ENCODE measurements at regions not wholly inside any gene's neighbourhood (a gene's known extent, or its start where the extent isn't known, plus 50 kb on each side); places are given as distances from the start of the nearest gene placed in this dataset.
"Not testable (repeated sequence)": the region's sequence is repeated elsewhere in the genome, so short reads cannot be mapped to it uniquely, and the experiment has no call there.

- POLR2A ChIA-PET, result no interaction called here
- 43% methylated on average over 1 of the region's 9 CpGs for WGBS (ENCODE audit: insufficient coverage)
- Histone ChIP-seq H3K9me3 (no peaks in the 10 kb centered on the region), H3K4me1 (ENCODE audit: control insufficient read depth in 1 of 2, extremely low read depth in 1 of 2, insufficient read depth in 2 of 2, low read length in 2 of 2) (no peaks in the 10 kb centered on the region), H3K27me3 (replicated peaks in 1 of 2; ENCODE audit: control insufficient read depth in 2 of 2, extremely low read depth in 1 of 2, insufficient read depth in 2 of 2, low read length in 1 of 2) (no peaks in the 10 kb centered on the region), H3K36me3 (ENCODE audit: control insufficient read depth in 2 of 2, extremely low read depth in 1 of 2, insufficient read depth in 1 of 2, low read length in 1 of 2) (no peaks in the 10 kb centered on the region), H3K4me3 (ENCODE audit: control insufficient read depth in 1 of 2, extremely low read depth in 1 of 2, low read length in 1 of 2) (no peak overlapping the region), H3K27ac (ENCODE audit: low read length) (no peak overlapping the region)
- H3K27me3 Mint-ChIP-seq, result peaks cover 9 to 30% of the 10 kb centered on the region in 2 donors
- no peak overlapping the region for H3K27ac Mint-ChIP-seq
- CTCF ChIA-PET, result interaction anchor here (0.7 to 0.8 kb wide), 2 partner anchors 13 to 73 kb away, joined by 3 read pairs; no protein-coding TSS in a partner anchor
- no peaks in the 10 kb centered on the region for H3K36me3 Mint-ChIP-seq
- no peaks in the 10 kb centered on the region for H3K4me1 Mint-ChIP-seq
- peaks cover 0 to 3% (median 0%) of the 10 kb centered on the region in 3 donors for H3K9me3 Mint-ChIP-seq
- no peak overlapping the region for H3K4me3 Mint-ChIP-seq
- ATAC-seq (replicated peaks in 1 of 4) (no peak), DNase-seq (peak in 2 of 35 experiments; percentile 1 to 53)
Observed at GRCh38 chr18:22703883-22704585, 229.1 kb upstream of the RBBP8 start.

- DNase-seq, result no peak
- H3K27me3 Mint-ChIP-seq, result peaks cover 9 to 30% of the 10 kb centered on the region in 2 donors
- CTCF ChIA-PET, result interaction anchor here in 1 of 2 donors (0.8 kb wide), 1 partner anchor 73 kb away, joined by 3 read pairs; no protein-coding TSS in a partner anchor
Observed at GRCh38 chr18:22704586-22704918, 228.6 kb upstream of the RBBP8 start.

GRCh38 chr18:22705328-22705727, 227.8 kb upstream of the RBBP8 start:
- POLR2A ChIA-PET, result no interaction called here
- ATAC-seq (replicated peaks in 1 of 4) (no peak), DNase-seq (no peak)
- Mint-ChIP-seq H3K36me3 (no peaks in the 10 kb centered on the region), H3K27me3 (peaks cover 5 to 29% of the 10 kb centered on the region in 2 donors), H3K4me1 (no peaks in the 10 kb centered on the region), H3K9me3 (no peaks in the 10 kb centered on the region), H3K4me3 (no peak overlapping the region), H3K27ac (no peak overlapping the region)
- Histone ChIP-seq H3K27me3 (replicated peaks in 1 of 2; ENCODE audit: control insufficient read depth in 2 of 2, extremely low read depth in 1 of 2, insufficient read depth in 2 of 2, low read length in 1 of 2) (no peaks in the 10 kb centered on the region), H3K9me3 (no peaks in the 10 kb centered on the region), H3K36me3 (ENCODE audit: control insufficient read depth in 2 of 2, extremely low read depth in 1 of 2, insufficient read depth in 1 of 2, low read length in 1 of 2) (no peaks in the 10 kb centered on the region), H3K27ac (ENCODE audit: low read length) (no peak overlapping the region), H3K4me1 (ENCODE audit: control insufficient read depth in 1 of 2, extremely low read depth in 1 of 2, insufficient read depth in 2 of 2, low read length in 2 of 2) (no peaks in the 10 kb centered on the region), H3K4me3 (ENCODE audit: control insufficient read depth in 1 of 2, extremely low read depth in 1 of 2, low read length in 1 of 2) (no peak overlapping the region)
- CTCF ChIA-PET, result no interaction called here
- WGBS (ENCODE audit: insufficient coverage), result no CpG with 5 or more reads among the region's 1 CpG

More at GRCh38 chr18:22704586-22704918, 228.6 kb upstream of the RBBP8 start:
- Mint-ChIP-seq H3K36me3 (no peaks in the 10 kb centered on the region), H3K9me3 (peaks cover 0 to 3% (median 0%) of the 10 kb centered on the region in 3 donors), H3K4me1 (no peaks in the 10 kb centered on the region), H3K4me3 (no peak overlapping the region), H3K27ac (no peak overlapping the region)
- H3K27me3 ChIP-seq (replicated peaks in 1 of 2; ENCODE audit: control insufficient read depth in 2 of 2, extremely low read depth in 1 of 2, insufficient read depth in 2 of 2, low read length in 1 of 2), result no peaks in the 10 kb centered on the region
- no peaks in the 10 kb centered on the region for H3K9me3 ChIP-seq
- no peak for ATAC-seq (replicated peaks in 1 of 4)
- WGBS (ENCODE audit: insufficient coverage), result no CpG with 5 or more reads among the region's 1 CpG
- H3K36me3 ChIP-seq (ENCODE audit: control insufficient read depth in 2 of 2, extremely low read depth in 1 of 2, insufficient read depth in 1 of 2, low read length in 1 of 2), result no peaks in the 10 kb centered on the region
- H3K4me1 ChIP-seq (ENCODE audit: control insufficient read depth in 1 of 2, extremely low read depth in 1 of 2, insufficient read depth in 2 of 2, low read length in 2 of 2), result no peaks in the 10 kb centered on the region
- POLR2A ChIA-PET, result no interaction called here
- no peak overlapping the region for H3K27ac ChIP-seq (ENCODE audit: low read length)
- no peak overlapping the region for H3K4me3 ChIP-seq (ENCODE audit: control insufficient read depth in 1 of 2, extremely low read depth in 1 of 2, low read length in 1 of 2)

GRCh38 chr18:22706025-22706424, 227.1 kb upstream of the RBBP8 start:
- H3K9me3 Mint-ChIP-seq; H3K9me3 ChIP-seq; H3K27ac ChIP-seq (ENCODE audit: low read length); H3K36me3 Mint-ChIP-seq; H3K36me3 ChIP-seq (ENCODE audit: control insufficient read depth in 2 of 2, extremely low read depth in 1 of 2, insufficient read depth in 1 of 2, low read length in 1 of 2); H3K4me3 Mint-ChIP-seq; ATAC-seq (replicated peaks in 1 of 4); DNase-seq; H3K4me1 ChIP-seq (ENCODE audit: control insufficient read depth in 1 of 2, extremely low read depth in 1 of 2, insufficient read depth in 2 of 2, low read length in 2 of 2); CTCF ChIA-PET; H3K4me1 Mint-ChIP-seq; H3K4me3 ChIP-seq (ENCODE audit: control insufficient read depth in 1 of 2, extremely low read depth in 1 of 2, low read length in 1 of 2); H3K27me3 ChIP-seq (replicated peaks in 1 of 2; ENCODE audit: control insufficient read depth in 2 of 2, extremely low read depth in 1 of 2, insufficient read depth in 2 of 2, low read length in 1 of 2); H3K27ac Mint-ChIP-seq: not testable (repeated sequence)
- POLR2A ChIA-PET, result interaction anchor here (0.5 to 0.6 kb wide), 2 partner anchors 23 to 536 kb away, joined by 3 to 9 read pairs; no protein-coding TSS in a partner anchor
- H3K27me3 Mint-ChIP-seq, result peaks cover 5 to 30% of the 10 kb centered on the region in 2 donors
- WGBS (ENCODE audit: insufficient coverage), result no CpG with 5 or more reads among the region's 3 CpGs

- DNase-seq (no peak), ATAC-seq (replicated peaks in 1 of 4) (no peak)
- Histone ChIP-seq H3K4me1 (ENCODE audit: control insufficient read depth in 1 of 2, extremely low read depth in 1 of 2, insufficient read depth in 2 of 2, low read length in 2 of 2) (no peaks in the 10 kb centered on the region), H3K27me3 (replicated peaks in 1 of 2; ENCODE audit: control insufficient read depth in 2 of 2, extremely low read depth in 1 of 2, insufficient read depth in 2 of 2, low read length in 1 of 2) (no peaks in the 10 kb centered on the region), H3K9me3 (no peaks in the 10 kb centered on the region), H3K27ac (ENCODE audit: low read length) (no peak overlapping the region), H3K4me3 (ENCODE audit: control insufficient read depth in 1 of 2, extremely low read depth in 1 of 2, low read length in 1 of 2) (no peak overlapping the region), H3K36me3 (ENCODE audit: control insufficient read depth in 2 of 2, extremely low read depth in 1 of 2, insufficient read depth in 1 of 2, low read length in 1 of 2) (no peaks in the 10 kb centered on the region)
- Mint-ChIP-seq H3K4me1 (no peaks in the 10 kb centered on the region), H3K27ac (no peak overlapping the region), H3K36me3 (no peaks in the 10 kb centered on the region), H3K27me3 (peaks cover 2 to 15% of the 10 kb centered on the region in 2 donors), H3K9me3 (no peaks in the 10 kb centered on the region), H3K4me3 (no peak overlapping the region)
- ChIA-PET POLR2A (no interaction called here), CTCF (no interaction called here)
- 52% methylated on average over 4 of the region's 5 CpGs for WGBS (ENCODE audit: insufficient coverage)
Observed at GRCh38 chr18:22709288-22710060, 223.7 kb upstream of the RBBP8 start.

GRCh38 chr18:22710673-22711191, 222.4 kb upstream of the RBBP8 start:
- peaks cover 2 to 12% of the 10 kb centered on the region in 2 donors for H3K27me3 Mint-ChIP-seq
- no peaks in the 10 kb centered on the region for H3K4me1 Mint-ChIP-seq
- Histone ChIP-seq H3K9me3 (no peaks in the 10 kb centered on the region), H3K4me1 (ENCODE audit: control insufficient read depth in 1 of 2, extremely low read depth in 1 of 2, insufficient read depth in 2 of 2, low read length in 2 of 2) (no peaks in the 10 kb centered on the region), H3K36me3 (ENCODE audit: control insufficient read depth in 2 of 2, extremely low read depth in 1 of 2, insufficient read depth in 1 of 2, low read length in 1 of 2) (no peaks in the 10 kb centered on the region), H3K27me3 (replicated peaks in 1 of 2; ENCODE audit: control insufficient read depth in 2 of 2, extremely low read depth in 1 of 2, insufficient read depth in 2 of 2, low read length in 1 of 2) (no peaks in the 10 kb centered on the region), H3K27ac (ENCODE audit: low read length) (no peak overlapping the region), H3K4me3 (ENCODE audit: control insufficient read depth in 1 of 2, extremely low read depth in 1 of 2, low read length in 1 of 2) (no peak overlapping the region)
- H3K9me3 Mint-ChIP-seq, result no peaks in the 10 kb centered on the region
- POLR2A ChIA-PET, result interaction anchor here in 1 of 2 donors (0.6 kb wide), 1 partner anchor 715 kb away, joined by 7 read pairs; no protein-coding TSS in a partner anchor
- H3K36me3 Mint-ChIP-seq, result no peaks in the 10 kb centered on the region
- no peak overlapping the region for H3K27ac Mint-ChIP-seq
- CTCF ChIA-PET, result no interaction called here
- H3K4me3 Mint-ChIP-seq, result no peak overlapping the region
- no peak for DNase-seq
- no peak for ATAC-seq (replicated peaks in 1 of 4)
- no CpG with 5 or more reads among the region's 5 CpGs for WGBS (ENCODE audit: insufficient coverage)
